ENCODE measurements at regions not wholly inside any gene's neighbourhood (a gene's known extent, or its start where the extent isn't known, plus 50 kb on each side); places are given as distances from the start of the nearest gene placed in this dataset.

GRCh38 chr17:79495665-79496064, 115.2 kb downstream of the RBFOX3 start:
- POLR2A ChIA-PET, result no interaction called here
- no peaks in the 10 kb centered on the region for H3K27me3 ChIP-seq (ENCODE audit: control insufficient read depth in 2 of 2, insufficient read depth in 2 of 2, low read length in 2 of 2)
- no peaks in the 10 kb centered on the region for H3K9me3 ChIP-seq (replicated peaks; ENCODE audit: control insufficient read depth, insufficient read depth, low read length)
- H3K4me3 ChIP-seq (replicated peaks in 1 of 3; ENCODE audit: insufficient read depth in 1 of 3, low read depth in 1 of 3, low read length in 3 of 3), result no peak overlapping the region
- BruUV-seq (replicated peaks), result no TSS peak
- intact Hi-C loops (cut with micrococcal nuclease), result no loop called here
- H3K4me2 ChIP-seq (ENCODE audit: insufficient read depth, low read length), result no peak overlapping the region
- H3K36me3 ChIP-seq (ENCODE audit: control insufficient read depth in 2 of 2, extremely low read depth in 1 of 2, insufficient read depth in 2 of 2, low read length in 2 of 2), result no peaks in the 10 kb centered on the region
- H3K9ac ChIP-seq (replicated peaks; ENCODE audit: extremely low read depth, insufficient read depth, low read length), result no peak overlapping the region
- no peak for FAIRE-seq
- TF ChIP-seq JUN (IDR thresholded peaks at IDR 0.05; ENCODE audit: borderline replicate concordance, insufficient read depth, insufficient read length, low read depth) (no peak), FOS (IDR thresholded peaks at IDR 0.05; ENCODE audit: borderline replicate concordance, insufficient read depth, low read length) (no peak), CTCF (IDR thresholded peaks at IDR 0.05; ENCODE audit: extremely low read depth in 1 of 2, insufficient read depth in 1 of 2, low read depth in 1 of 2, low read length in 2 of 2) (no peak)
- H2AFZ ChIP-seq (ENCODE audit: low read depth, low read length), result no peak overlapping the region
- dilution Hi-C loops (cut with MboI; ENCODE audit: extremely low pct_ligation_motif_present, low sequenced_read_pairs), result no loop called here
- CTCF ChIA-PET, result no interaction called here
- H4K20me1 ChIP-seq (replicated peaks; ENCODE audit: control insufficient read depth, extremely low read depth, insufficient read depth, low read length), result no peaks in the 10 kb centered on the region
- no peak for DNase-seq (ENCODE audit: low read depth, low spot score)
- no peaks in the 10 kb centered on the region for H3K4me1 ChIP-seq (ENCODE audit: control insufficient read depth, extremely low read depth, insufficient read depth, low read length)
- no peaks in the 10 kb centered on the region for H3K9me1 ChIP-seq (replicated peaks; ENCODE audit: control insufficient read depth, extremely low read depth, insufficient read depth, low read length)
- no peaks in the 10 kb centered on the region for H3K79me2 ChIP-seq (ENCODE audit: control insufficient read depth, insufficient read depth, low read length)
- no peak overlapping the region for H3K27ac ChIP-seq (ENCODE audit: insufficient read depth, low read depth, low read length)

- dilution Hi-C loops (cut with MboI; ENCODE audit: extremely low pct_ligation_motif_present, low sequenced_read_pairs), result no loop called here
- no peak overlapping the region for H3K27ac ChIP-seq (ENCODE audit: insufficient read depth, low read depth, low read length)
- H3K9ac ChIP-seq (replicated peaks; ENCODE audit: extremely low read depth, insufficient read depth, low read length), result no peak overlapping the region
- no peak overlapping the region for H3K4me3 ChIP-seq (replicated peaks in 1 of 3; ENCODE audit: insufficient read depth in 1 of 3, low read depth in 1 of 3, low read length in 3 of 3)
- H3K4me2 ChIP-seq (ENCODE audit: insufficient read depth, low read length), result no peak overlapping the region
- ChIA-PET CTCF (no interaction called here), POLR2A (no interaction called here)
- no peaks in the 10 kb centered on the region for H3K79me2 ChIP-seq (ENCODE audit: control insufficient read depth, insufficient read depth, low read length)
- DNase-seq (ENCODE audit: low read depth, low spot score) (no peak), FAIRE-seq (no peak)
- H2AFZ ChIP-seq (ENCODE audit: low read depth, low read length), result no peak overlapping the region
- H3K4me1 ChIP-seq (ENCODE audit: control insufficient read depth, extremely low read depth, insufficient read depth, low read length), result no peaks in the 10 kb centered on the region
- intact Hi-C loops (cut with micrococcal nuclease), result no loop called here
- no peaks in the 10 kb centered on the region for H3K9me1 ChIP-seq (replicated peaks; ENCODE audit: control insufficient read depth, extremely low read depth, insufficient read depth, low read length)
- no peaks in the 10 kb centered on the region for H3K36me3 ChIP-seq (ENCODE audit: control insufficient read depth in 2 of 2, extremely low read depth in 1 of 2, insufficient read depth in 2 of 2, low read length in 2 of 2)
- no peaks in the 10 kb centered on the region for H3K27me3 ChIP-seq (ENCODE audit: control insufficient read depth in 2 of 2, insufficient read depth in 2 of 2, low read length in 2 of 2)
- no TSS peak for BruUV-seq (replicated peaks)
- no peak for TF ChIP-seq FOS (IDR thresholded peaks at IDR 0.05; ENCODE audit: borderline replicate concordance, insufficient read depth, low read length)
- TF ChIP-seq JUN (IDR thresholded peaks at IDR 0.05; ENCODE audit: borderline replicate concordance, insufficient read depth, insufficient read length, low read depth), result no peak
- TF ChIP-seq MAX (IDR thresholded peaks at IDR 0.05; ENCODE audit: insufficient read depth, insufficient read length), result no peak
- TF ChIP-seq POLR2A (IDR thresholded peaks at IDR 0.05; ENCODE audit: low read depth, low read length), result no peak
- no peak for TF ChIP-seq POLR2AphosphoS5 (IDR thresholded peaks at IDR 0.05; ENCODE audit: insufficient read depth, low read depth, low read length)
- TF ChIP-seq MYC (IDR thresholded peaks at IDR 0.05; ENCODE audit: low read depth, low read length), result no peak
- no peak for TF ChIP-seq CTCF (IDR thresholded peaks at IDR 0.05; ENCODE audit: extremely low read depth in 1 of 2, insufficient read depth in 1 of 2, low read depth in 1 of 2, low read length in 2 of 2)
- TF ChIP-seq EZH2 (IDR thresholded peaks at IDR 0.05; ENCODE audit: borderline replicate concordance, low read depth, low read length, severe bottlenecking), result no peak
- no peak for TF ChIP-seq GATA2 (IDR thresholded peaks at IDR 0.05; ENCODE audit: insufficient read depth, insufficient read length, low read depth, low read length)
- no peaks in the 10 kb centered on the region for H4K20me1 ChIP-seq (replicated peaks; ENCODE audit: control insufficient read depth, extremely low read depth, insufficient read depth, low read length)
- no peaks in the 10 kb centered on the region for H3K9me3 ChIP-seq (replicated peaks; ENCODE audit: control insufficient read depth, insufficient read depth, low read length)
Measured at GRCh38 chr17:79491006-79491405, 119.8 kb downstream of the RBFOX3 start.
